ENCODE measurements at regions not wholly inside any gene's neighbourhood (a gene's known extent, or its start where the extent isn't known, plus 50 kb on each side); places are given as distances from the start of the nearest gene placed in this dataset.

DNA sequence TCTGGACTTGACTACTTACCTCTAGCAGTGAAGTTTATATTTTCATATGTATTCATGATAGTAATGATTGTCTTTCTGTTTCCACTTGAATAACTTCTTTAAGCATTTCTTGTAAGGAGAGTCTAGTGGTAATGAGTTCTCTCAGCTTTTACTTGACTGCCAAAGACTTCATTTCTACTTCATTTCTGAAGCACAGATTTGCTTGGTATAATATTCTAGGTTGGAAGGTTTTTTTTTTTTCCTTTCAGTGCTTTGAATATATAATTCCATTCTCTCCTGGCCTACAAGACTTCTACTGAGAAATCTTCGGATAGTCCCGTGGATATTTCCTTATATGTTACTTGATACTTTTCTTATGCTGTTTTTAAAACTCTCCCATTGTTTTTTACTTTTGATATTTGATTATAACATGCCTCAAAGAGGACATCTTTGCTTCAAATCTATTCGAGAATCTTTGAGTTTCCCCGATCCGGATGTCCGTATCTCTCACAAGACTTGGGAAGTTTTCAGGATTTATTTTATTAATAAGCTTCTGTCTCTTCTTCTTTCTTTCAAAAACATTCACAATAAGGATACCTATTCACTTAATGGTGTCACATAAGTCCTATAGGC is 1560.0 kb downstream of the PCDH9 start:
- TF ChIP-seq, protein P1, sequence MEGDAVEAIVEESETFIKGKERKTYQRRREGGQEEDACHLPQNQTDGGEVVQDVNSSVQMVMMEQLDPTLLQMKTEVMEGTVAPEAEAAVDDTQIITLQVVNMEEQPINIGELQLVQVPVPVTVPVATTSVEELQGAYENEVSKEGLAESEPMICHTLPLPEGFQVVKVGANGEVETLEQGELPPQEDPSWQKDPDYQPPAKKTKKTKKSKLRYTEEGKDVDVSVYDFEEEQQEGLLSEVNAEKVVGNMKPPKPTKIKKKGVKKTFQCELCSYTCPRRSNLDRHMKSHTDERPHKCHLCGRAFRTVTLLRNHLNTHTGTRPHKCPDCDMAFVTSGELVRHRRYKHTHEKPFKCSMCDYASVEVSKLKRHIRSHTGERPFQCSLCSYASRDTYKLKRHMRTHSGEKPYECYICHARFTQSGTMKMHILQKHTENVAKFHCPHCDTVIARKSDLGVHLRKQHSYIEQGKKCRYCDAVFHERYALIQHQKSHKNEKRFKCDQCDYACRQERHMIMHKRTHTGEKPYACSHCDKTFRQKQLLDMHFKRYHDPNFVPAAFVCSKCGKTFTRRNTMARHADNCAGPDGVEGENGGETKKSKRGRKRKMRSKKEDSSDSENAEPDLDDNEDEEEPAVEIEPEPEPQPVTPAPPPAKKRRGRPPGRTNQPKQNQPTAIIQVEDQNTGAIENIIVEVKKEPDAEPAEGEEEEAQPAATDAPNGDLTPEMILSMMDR (conservative IDR thresholded peaks at IDR 0.05), result no peak
- H3K27ac ChIP-seq, result no peak overlapping the region

DNA sequence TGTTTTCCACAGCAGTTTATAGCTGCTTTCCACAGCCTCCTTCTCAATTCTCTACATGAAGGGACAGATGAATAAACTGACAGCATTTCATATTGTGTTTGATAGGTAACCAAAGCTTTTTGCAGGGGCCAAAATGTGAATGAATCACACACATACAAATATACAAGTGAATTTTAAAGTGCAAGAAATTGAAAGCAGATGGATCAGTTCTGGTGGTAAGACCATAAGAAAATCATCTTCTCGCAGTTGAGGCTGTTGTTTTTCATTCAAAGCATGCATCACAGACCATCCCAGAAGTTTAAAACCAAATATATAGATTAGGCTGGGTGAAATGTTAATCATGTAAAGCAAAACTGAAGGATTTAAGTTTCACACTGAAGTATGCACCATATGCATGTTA is 1569.4 kb downstream of the PCDH9 start:
- TF ChIP-seq, protein P1 (conservative IDR thresholded peaks at IDR 0.05), result no peak
- H3K27ac ChIP-seq, result no peak overlapping the region

DNA sequence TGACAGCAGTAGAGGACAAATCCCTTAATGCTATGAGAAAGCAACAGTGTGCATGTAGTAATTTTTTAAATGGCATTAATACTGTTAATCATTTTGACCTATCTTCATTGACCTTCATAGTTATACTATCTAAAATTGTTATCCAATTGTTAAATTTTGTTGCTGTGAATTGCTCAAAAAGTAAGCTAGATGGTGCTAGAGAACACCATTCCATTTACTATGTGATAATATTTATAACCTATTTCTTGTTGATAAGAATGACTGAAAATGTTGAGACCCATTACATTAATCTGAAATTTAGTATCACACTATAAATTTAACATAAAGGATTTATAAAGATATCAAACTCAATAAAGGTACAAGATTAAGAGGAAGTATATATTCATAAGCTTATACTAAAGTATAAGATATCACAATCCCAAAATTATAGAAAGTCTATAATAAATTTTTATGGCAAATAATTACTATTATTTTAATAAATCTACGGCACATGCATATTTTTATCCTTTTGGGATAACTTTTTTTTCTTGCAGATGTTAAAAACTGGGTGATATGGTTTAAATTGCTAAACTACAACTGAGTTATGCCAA is 1573.3 kb downstream of the PCDH9 start:
- TF ChIP-seq, protein P1 (conservative IDR thresholded peaks at IDR 0.05), result peak; percentile 80
- H3K27ac ChIP-seq, result no peak overlapping the region

GRCh38 chr13:65653613-65654012 is 1576.5 kb downstream of the PCDH9 start:
- TF ChIP-seq, protein P1 (conservative IDR thresholded peaks at IDR 0.05), result no peak
- no peak overlapping the region for H3K27ac ChIP-seq

DNA sequence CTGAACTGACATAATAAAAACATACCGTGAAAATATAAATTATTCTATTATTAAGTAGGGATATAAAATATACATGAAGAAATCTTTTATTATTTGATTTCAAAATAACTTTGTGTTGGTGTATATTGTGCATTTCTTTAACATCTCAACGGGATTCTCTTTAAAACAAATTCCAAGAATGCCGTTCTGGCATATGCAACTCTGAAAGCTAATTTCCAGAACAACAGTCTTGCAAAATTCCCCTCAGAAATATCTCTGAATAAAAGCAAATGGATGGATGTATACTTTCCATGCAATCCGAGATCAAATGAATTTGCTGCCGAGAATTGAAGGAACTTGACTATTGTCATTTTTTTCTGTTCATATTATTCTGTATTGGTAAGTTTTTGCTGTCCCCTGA is 1579.8 kb downstream of the PCDH9 start:
- H3K27ac ChIP-seq, result no peak overlapping the region
- TF ChIP-seq, protein P1 (conservative IDR thresholded peaks at IDR 0.05), result no peak

DNA sequence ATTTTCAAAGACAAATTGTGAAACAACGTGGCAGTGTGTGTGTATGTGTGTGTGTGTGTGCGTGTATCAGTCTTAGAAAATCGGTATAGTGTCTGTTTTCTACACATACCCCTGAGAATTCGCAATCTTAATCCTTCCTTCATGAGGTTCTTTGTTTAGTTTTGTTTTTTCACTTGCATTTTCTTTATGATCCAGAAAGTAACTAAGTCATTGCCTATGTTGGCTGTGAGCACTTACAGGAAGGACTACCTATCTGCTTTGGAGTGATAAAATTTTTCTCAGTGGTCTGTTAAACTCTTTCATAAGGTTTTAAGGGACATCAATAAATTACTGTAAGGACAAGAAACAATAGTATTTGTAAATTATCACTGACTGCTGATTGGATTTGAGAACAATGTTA is 1587.1 kb downstream of the PCDH9 start:
- H3K27ac ChIP-seq, result no peak overlapping the region
- TF ChIP-seq, protein P1 (conservative IDR thresholded peaks at IDR 0.05), result no peak

- TF ChIP-seq, protein P1 (conservative IDR thresholded peaks at IDR 0.05), result no peak
- H3K27ac ChIP-seq, result no peak overlapping the region
These were observed 1587.8 kb downstream of the PCDH9 start for GRCh38 chr13:65642301-65642700.
